ENCODE measurements at regions not wholly inside any gene's neighbourhood (a gene's known extent, or its start where the extent isn't known, plus 50 kb on each side); places are given as distances from the start of the nearest gene placed in this dataset.

- Histone ChIP-seq H3K4me3 (ENCODE audit: low read depth in 2 of 2, low read length in 2 of 2) (no peak overlapping the region), H3K9me3 (ENCODE audit: control insufficient read depth, insufficient read depth, low read depth, low read length) (no peaks in the 10 kb centered on the region), H3K27ac (ENCODE audit: low read length) (no peak overlapping the region), H3K36me3 (ENCODE audit: control insufficient read depth, insufficient read depth, low read length) (no peaks in the 10 kb centered on the region), H3K4me1 (ENCODE audit: control insufficient read depth, insufficient read depth, low read length) (no peaks in the 10 kb centered on the region), H3K27me3 (ENCODE audit: control insufficient read depth, insufficient read depth, low read length) (peaks cover 14% of the 10 kb centered on the region)
- no peak for DNase-seq (ENCODE audit: low read depth, low spot score)
- no peak for ATAC-seq
- no peak for TF ChIP-seq TCF7L2 (IDR thresholded peaks at IDR 0.05; ENCODE audit: low read depth, low read length)
- no peak for TF ChIP-seq POLR2AphosphoS5 (IDR thresholded peaks at IDR 0.05; ENCODE audit: low read depth, low read length)
- no peak for TF ChIP-seq REST (IDR thresholded peaks at IDR 0.05; ENCODE audit: insufficient read depth in 1 of 2, low read depth in 2 of 2, low read length in 1 of 2)
- TF ChIP-seq, protein P1, sequence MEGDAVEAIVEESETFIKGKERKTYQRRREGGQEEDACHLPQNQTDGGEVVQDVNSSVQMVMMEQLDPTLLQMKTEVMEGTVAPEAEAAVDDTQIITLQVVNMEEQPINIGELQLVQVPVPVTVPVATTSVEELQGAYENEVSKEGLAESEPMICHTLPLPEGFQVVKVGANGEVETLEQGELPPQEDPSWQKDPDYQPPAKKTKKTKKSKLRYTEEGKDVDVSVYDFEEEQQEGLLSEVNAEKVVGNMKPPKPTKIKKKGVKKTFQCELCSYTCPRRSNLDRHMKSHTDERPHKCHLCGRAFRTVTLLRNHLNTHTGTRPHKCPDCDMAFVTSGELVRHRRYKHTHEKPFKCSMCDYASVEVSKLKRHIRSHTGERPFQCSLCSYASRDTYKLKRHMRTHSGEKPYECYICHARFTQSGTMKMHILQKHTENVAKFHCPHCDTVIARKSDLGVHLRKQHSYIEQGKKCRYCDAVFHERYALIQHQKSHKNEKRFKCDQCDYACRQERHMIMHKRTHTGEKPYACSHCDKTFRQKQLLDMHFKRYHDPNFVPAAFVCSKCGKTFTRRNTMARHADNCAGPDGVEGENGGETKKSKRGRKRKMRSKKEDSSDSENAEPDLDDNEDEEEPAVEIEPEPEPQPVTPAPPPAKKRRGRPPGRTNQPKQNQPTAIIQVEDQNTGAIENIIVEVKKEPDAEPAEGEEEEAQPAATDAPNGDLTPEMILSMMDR (IDR thresholded peaks at IDR 0.05): no peak
- ChIA-PET POLR2A (no interaction called here), CTCF (no interaction called here)
- intact Hi-C loops (cut with micrococcal nuclease; ENCODE audit: unreplicated experiment) (loop anchor here (10.0 kb wide), 1 partner anchor 1792 kb away; the partner anchor contains the start of gene MBL2), in situ Hi-C loops (cut with HindIII; ENCODE audit: low pct_unique_long_range_greater_than_20kb, low sequenced_read_pairs) (no loop called here)
- BruUV-seq (replicated peaks): no TSS peak
These were observed 91.3 kb upstream of the PRKG1 start for GRCh38 chr10:50982989-50983388.

DNA sequence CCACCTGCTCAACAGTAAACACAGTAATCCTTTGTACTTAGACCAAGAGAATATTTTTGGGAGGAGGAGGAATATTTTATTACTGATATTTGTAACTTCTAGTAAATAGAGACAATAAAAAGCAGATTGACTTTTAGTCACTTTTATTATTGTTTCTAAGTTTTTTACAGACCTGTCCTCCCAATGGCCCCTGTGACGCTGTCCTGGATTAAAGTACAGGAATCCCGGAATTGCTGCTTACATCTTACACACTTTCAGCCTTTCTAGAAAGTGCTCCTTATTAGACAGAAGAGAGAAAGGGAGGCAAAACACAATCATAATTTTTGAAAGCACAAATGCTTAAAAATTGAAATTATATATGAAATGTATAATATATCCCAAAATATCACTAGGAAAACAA lies 86.4 kb upstream of the PRKG1 start:
- Histone ChIP-seq H3K4me3 (ENCODE audit: low read depth in 2 of 2, low read length in 2 of 2) (no peak overlapping the region), H3K36me3 (ENCODE audit: control insufficient read depth, insufficient read depth, low read length) (no peaks in the 10 kb centered on the region), H3K4me1 (ENCODE audit: control insufficient read depth, insufficient read depth, low read length) (peaks cover 6% of the 10 kb centered on the region), H3K27me3 (ENCODE audit: control insufficient read depth, insufficient read depth, low read length) (peaks cover 45% of the 10 kb centered on the region), H3K27ac (ENCODE audit: low read length) (no peak overlapping the region), H3K9me3 (ENCODE audit: control insufficient read depth, insufficient read depth, low read depth, low read length) (no peaks in the 10 kb centered on the region)
- ChIA-PET CTCF (no interaction called here), POLR2A (no interaction called here)
- BruUV-seq (replicated peaks): no TSS peak
- TF ChIP-seq, protein P1 (IDR thresholded peaks at IDR 0.05): no peak
- TF ChIP-seq POLR2AphosphoS5 (IDR thresholded peaks at IDR 0.05; ENCODE audit: low read depth, low read length) (no peak), TCF7L2 (IDR thresholded peaks at IDR 0.05; ENCODE audit: low read depth, low read length) (no peak), REST (IDR thresholded peaks at IDR 0.05; ENCODE audit: insufficient read depth in 1 of 2, low read depth in 2 of 2, low read length in 1 of 2) (no peak), SIN3A (IDR thresholded peaks at IDR 0.05; ENCODE audit: borderline replicate concordance, insufficient read depth, low read depth, low read length) (no peak)
- intact Hi-C loops (cut with micrococcal nuclease; ENCODE audit: unreplicated experiment) (loop anchor here (10.0 kb wide), 1 partner anchor 1787 kb away; the partner anchor contains the start of gene MBL2), in situ Hi-C loops (cut with HindIII; ENCODE audit: low pct_unique_long_range_greater_than_20kb, low sequenced_read_pairs) (no loop called here)
- no peak for DNase-seq (ENCODE audit: low read depth, low spot score)
- no peak for ATAC-seq
